ENCODE measurements at regions not wholly inside any gene's neighbourhood (a gene's known extent, or its start where the extent isn't known, plus 50 kb on each side); places are given as distances from the start of the nearest gene placed in this dataset.

- Histone ChIP-seq H3K27me3 (ENCODE audit: control insufficient read depth, insufficient read depth, low read length) (no peaks in the 10 kb centered on the region), H3K27ac (ENCODE audit: insufficient read depth, low read length) (no peak overlapping the region), H3K4me3 (replicated peaks in 1 of 4; ENCODE audit: control extremely low read depth in 1 of 4, insufficient read depth in 1 of 4, low read depth in 3 of 4, low read length in 4 of 4) (no peak overlapping the region), H2AFZ (ENCODE audit: low read length) (peak overlapping the region; percentile 21), H3K9me3 (ENCODE audit: control insufficient read depth, insufficient read depth, low read depth, low read length) (no peaks in the 10 kb centered on the region), H3K4me1 (ENCODE audit: control insufficient read depth, extremely low read depth, insufficient read depth, low read length) (peaks cover 4% of the 10 kb centered on the region), H4K20me1 (ENCODE audit: control insufficient read depth, extremely low read depth, insufficient read depth, low read length) (no peaks in the 10 kb centered on the region), H3K36me3 (ENCODE audit: control insufficient read depth, insufficient read depth, low read length) (no peaks in the 10 kb centered on the region), H3K4me2 (ENCODE audit: extremely low read depth, insufficient read depth, low read length) (no peak overlapping the region), H3K79me2 (ENCODE audit: control insufficient read depth, insufficient read depth, low read length) (no peaks in the 10 kb centered on the region), H3K9ac (ENCODE audit: insufficient read depth, low read length) (no peak overlapping the region)
- no peak for DNase-seq (ENCODE audit: low read depth in 2 of 2)
- TF ChIP-seq, protein P1, sequence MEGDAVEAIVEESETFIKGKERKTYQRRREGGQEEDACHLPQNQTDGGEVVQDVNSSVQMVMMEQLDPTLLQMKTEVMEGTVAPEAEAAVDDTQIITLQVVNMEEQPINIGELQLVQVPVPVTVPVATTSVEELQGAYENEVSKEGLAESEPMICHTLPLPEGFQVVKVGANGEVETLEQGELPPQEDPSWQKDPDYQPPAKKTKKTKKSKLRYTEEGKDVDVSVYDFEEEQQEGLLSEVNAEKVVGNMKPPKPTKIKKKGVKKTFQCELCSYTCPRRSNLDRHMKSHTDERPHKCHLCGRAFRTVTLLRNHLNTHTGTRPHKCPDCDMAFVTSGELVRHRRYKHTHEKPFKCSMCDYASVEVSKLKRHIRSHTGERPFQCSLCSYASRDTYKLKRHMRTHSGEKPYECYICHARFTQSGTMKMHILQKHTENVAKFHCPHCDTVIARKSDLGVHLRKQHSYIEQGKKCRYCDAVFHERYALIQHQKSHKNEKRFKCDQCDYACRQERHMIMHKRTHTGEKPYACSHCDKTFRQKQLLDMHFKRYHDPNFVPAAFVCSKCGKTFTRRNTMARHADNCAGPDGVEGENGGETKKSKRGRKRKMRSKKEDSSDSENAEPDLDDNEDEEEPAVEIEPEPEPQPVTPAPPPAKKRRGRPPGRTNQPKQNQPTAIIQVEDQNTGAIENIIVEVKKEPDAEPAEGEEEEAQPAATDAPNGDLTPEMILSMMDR (conservative IDR thresholded peaks at IDR 0.05 in 1 of 2, IDR thresholded peaks at IDR 0.05 in 1 of 2; ENCODE audit: low read depth in 1 of 2, low read length in 2 of 2), result no peak
- TF ChIP-seq EZH2 (IDR thresholded peaks at IDR 0.05; ENCODE audit: low read length, missing control alignments), result no peak
These were observed 196.3 kb upstream of the CDH11 start for GRCh38 chr16:65318138-65318537.

DNA sequence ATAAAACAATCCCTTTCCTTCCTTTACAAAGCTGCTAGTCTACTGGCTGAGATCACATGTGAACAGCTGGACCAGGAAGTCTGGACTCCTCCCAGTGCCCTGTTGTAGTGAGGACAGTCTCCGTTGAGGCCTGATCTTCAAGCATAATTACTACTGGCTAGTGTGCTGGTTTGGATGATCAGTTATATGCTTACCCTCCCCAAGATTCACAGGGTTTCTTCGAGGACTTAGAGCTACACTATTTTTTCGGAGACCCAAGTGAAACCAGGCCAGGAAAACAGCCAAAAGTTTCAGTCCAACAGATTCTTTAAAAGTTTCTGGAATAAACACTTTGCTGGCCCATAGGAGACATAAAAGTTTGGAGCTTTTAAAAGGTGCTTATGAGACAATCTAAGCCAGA is 194.9 kb upstream of the CDH11 start:
- H3K9me3 ChIP-seq (ENCODE audit: control insufficient read depth, insufficient read depth, low read depth, low read length), result no peaks in the 10 kb centered on the region
- no peak for DNase-seq (ENCODE audit: low read depth in 2 of 2)
- H2AFZ ChIP-seq (ENCODE audit: low read length), result peak overlapping the region; percentile 19
- no peak for TF ChIP-seq EZH2 (IDR thresholded peaks at IDR 0.05; ENCODE audit: low read length, missing control alignments)
- TF ChIP-seq, protein P1 (conservative IDR thresholded peaks at IDR 0.05 in 1 of 2, IDR thresholded peaks at IDR 0.05 in 1 of 2; ENCODE audit: low read depth in 1 of 2, low read length in 2 of 2), result no peak
- no peaks in the 10 kb centered on the region for H3K36me3 ChIP-seq (ENCODE audit: control insufficient read depth, insufficient read depth, low read length)
- no peak overlapping the region for H3K4me2 ChIP-seq (ENCODE audit: extremely low read depth, insufficient read depth, low read length)
- no peak overlapping the region for H3K9ac ChIP-seq (ENCODE audit: insufficient read depth, low read length)
- H3K27me3 ChIP-seq (ENCODE audit: control insufficient read depth, insufficient read depth, low read length), result no peaks in the 10 kb centered on the region
- no peaks in the 10 kb centered on the region for H4K20me1 ChIP-seq (ENCODE audit: control insufficient read depth, extremely low read depth, insufficient read depth, low read length)
- no peak overlapping the region for H3K27ac ChIP-seq (ENCODE audit: insufficient read depth, low read length)
- H3K4me1 ChIP-seq (ENCODE audit: control insufficient read depth, extremely low read depth, insufficient read depth, low read length), result peaks cover 11% of the 10 kb centered on the region
- H3K79me2 ChIP-seq (ENCODE audit: control insufficient read depth, insufficient read depth, low read length), result no peaks in the 10 kb centered on the region
- H3K4me3 ChIP-seq (replicated peaks in 1 of 4; ENCODE audit: control extremely low read depth in 1 of 4, insufficient read depth in 1 of 4, low read depth in 3 of 4, low read length in 4 of 4), result no peak overlapping the region

- H3K27ac ChIP-seq (ENCODE audit: insufficient read depth, low read length), result no peak overlapping the region
- TF ChIP-seq, protein P1 (conservative IDR thresholded peaks at IDR 0.05 in 1 of 2, IDR thresholded peaks at IDR 0.05 in 1 of 2; ENCODE audit: low read depth in 1 of 2, low read length in 2 of 2), result no peak
- no peak for TF ChIP-seq EZH2 (IDR thresholded peaks at IDR 0.05; ENCODE audit: low read length, missing control alignments)
- no peaks in the 10 kb centered on the region for H3K9me3 ChIP-seq (ENCODE audit: control insufficient read depth, insufficient read depth, low read depth, low read length)
- peaks cover 14% of the 10 kb centered on the region for H3K4me1 ChIP-seq (ENCODE audit: control insufficient read depth, extremely low read depth, insufficient read depth, low read length)
- H3K4me3 ChIP-seq (replicated peaks in 1 of 4; ENCODE audit: control extremely low read depth in 1 of 4, insufficient read depth in 1 of 4, low read depth in 3 of 4, low read length in 4 of 4), result no peak overlapping the region
- no peaks in the 10 kb centered on the region for H3K79me2 ChIP-seq (ENCODE audit: control insufficient read depth, insufficient read depth, low read length)
- no peaks in the 10 kb centered on the region for H3K27me3 ChIP-seq (ENCODE audit: control insufficient read depth, insufficient read depth, low read length)
- H3K4me2 ChIP-seq (ENCODE audit: extremely low read depth, insufficient read depth, low read length), result no peak overlapping the region
- peak in 1 of 2 donors; percentile 33 for DNase-seq (ENCODE audit: low read depth in 2 of 2)
- H3K9ac ChIP-seq (ENCODE audit: insufficient read depth, low read length), result no peak overlapping the region
- H4K20me1 ChIP-seq (ENCODE audit: control insufficient read depth, extremely low read depth, insufficient read depth, low read length), result no peaks in the 10 kb centered on the region
- no peaks in the 10 kb centered on the region for H3K36me3 ChIP-seq (ENCODE audit: control insufficient read depth, insufficient read depth, low read length)
- H2AFZ ChIP-seq (ENCODE audit: low read length), result no peak overlapping the region
These were observed 193.4 kb upstream of the CDH11 start for GRCh38 chr16:65315081-65315780.
